HG03103 (cell line): ENCODE measurements at regions not wholly inside any gene's neighbourhood (a gene's known extent, or its start where the extent isn't known, plus 50 kb on each side); places are given as distances from the start of the nearest gene placed in this dataset.

Experiments used
- ATAC-seq: cut with Tn5 transposase; IDR thresholded peaks from one replicate; pipeline ENCODE4 v1.9.1; 2021; ENCODE audit warnings: low read depth; ENCODE audit not compliant: unreplicated experiment

DNA sequence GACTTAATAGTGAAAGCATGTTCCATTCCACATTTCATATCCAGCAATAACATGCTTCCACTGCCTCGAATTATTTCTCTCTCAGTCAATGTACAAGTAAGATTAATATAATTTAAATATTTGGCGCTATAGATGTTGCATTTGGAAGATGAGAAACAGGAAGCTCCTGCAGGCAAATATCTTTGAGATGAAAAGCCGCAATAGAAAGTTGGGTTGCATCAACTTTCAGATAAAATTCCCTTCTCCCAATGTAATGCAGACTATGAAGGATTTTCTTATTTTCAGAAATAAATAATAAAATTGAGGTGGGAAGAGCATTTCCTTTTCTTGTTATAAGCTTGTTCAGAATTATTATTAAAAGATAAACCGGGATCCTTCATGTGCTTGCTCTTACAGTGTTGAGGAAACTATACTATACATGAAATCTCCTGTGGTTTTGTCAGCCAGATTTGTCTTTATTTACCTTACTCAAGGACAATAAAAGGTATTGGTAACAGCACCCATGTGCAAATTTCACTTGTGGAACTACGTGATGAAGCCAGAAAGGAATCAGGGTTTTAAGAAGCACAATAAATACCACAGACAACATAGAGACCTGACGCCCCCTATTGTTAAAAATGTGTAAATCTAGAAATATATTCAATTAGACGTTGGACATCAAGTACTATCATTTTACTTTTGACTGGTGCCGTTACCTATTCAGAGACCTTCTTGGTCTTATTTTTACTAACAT, 307.0 kb downstream of the ARPP21 start:
- no peak for ATAC-seq

DNA sequence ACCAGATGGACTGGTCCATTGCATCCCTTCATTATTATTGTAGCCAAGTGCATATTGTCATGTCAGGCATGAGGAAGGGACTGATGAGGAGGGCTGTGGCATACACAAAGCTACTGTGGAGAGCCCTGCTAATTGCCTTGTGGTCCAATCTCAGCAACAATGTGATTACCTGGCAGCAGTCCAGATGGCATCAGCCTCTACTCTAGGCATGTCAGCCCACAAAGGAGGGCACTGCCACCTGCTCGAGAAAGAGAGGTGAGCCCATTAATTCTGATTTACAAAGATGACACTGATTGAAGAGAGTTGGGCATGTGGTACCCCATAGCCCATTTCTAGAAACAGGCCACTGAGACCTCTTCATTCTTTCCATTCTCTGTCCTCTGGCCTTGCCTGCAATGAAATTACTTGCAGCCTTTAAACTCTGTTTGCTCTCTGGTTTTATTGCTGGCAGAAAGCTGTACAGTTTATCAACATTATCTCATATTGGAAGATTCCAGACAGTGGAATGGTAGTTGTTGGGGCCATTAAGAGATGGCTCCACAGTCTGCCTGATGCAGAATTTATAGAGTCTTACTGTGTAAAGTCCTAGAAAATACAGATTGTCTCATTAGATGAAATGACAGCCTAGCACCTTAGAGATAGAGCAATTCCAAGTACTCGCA, 307.7 kb downstream of the ARPP21 start:
- ATAC-seq, result no peak

DNA sequence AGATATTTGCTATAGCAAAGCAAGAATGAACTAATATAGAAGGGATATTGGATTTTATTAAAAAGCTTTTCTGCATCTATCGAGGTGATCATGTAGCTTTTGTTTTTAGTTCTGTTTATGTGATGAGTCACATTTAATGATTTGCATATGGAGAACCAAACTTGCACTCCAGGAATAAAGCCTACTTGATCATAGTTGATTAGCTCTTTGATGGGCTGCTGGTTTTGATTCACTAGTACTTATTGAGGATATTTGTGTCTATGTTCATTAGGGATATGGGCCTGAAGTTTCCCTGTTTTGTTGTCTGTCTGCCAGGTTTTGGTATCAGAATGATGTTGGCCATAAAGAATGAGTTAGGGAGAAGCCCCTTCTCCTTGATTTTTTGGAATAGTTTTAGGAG, 310.7 kb downstream of the ARPP21 start:
- ATAC-seq, result no peak

DNA sequence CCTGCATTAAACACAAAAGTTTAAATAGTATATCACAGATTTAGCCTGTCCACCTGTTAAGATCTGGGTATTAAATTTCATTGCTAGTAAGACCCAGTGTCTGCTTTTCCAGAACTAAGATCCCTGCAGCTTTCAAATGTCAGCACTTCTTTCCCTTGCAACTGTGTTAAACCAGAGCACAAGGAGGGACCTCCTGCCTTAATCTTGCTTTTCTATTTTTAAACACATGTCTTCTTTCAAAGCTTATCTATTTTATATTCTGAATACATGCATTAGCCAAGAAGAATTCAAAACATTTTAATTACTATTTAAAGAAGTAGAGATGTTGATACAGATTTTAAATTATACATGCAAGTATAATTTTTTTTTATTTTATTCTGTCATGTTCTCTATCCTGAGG, 315.1 kb downstream of the ARPP21 start:
- ATAC-seq, result no peak

DNA sequence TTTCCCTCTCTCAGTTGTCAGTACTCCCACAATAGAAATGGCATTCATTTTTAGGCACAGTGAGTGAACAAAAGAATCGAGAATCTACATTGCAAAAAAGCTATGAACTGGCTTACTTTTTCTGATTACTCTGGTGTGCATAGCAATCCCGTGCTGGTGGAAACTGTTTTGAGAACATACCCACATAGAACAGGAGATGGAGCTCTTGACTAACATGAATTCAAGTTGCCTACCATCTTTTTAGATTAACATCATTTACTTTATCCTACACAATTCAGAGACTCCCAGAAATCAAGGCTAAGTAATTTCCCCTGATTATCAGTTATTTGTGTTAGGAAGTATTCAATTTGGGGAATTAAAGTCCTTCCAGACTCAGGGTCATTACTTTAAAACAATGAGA, 326.6 kb downstream of the ARPP21 start:
- ATAC-seq, result no peak

DNA sequence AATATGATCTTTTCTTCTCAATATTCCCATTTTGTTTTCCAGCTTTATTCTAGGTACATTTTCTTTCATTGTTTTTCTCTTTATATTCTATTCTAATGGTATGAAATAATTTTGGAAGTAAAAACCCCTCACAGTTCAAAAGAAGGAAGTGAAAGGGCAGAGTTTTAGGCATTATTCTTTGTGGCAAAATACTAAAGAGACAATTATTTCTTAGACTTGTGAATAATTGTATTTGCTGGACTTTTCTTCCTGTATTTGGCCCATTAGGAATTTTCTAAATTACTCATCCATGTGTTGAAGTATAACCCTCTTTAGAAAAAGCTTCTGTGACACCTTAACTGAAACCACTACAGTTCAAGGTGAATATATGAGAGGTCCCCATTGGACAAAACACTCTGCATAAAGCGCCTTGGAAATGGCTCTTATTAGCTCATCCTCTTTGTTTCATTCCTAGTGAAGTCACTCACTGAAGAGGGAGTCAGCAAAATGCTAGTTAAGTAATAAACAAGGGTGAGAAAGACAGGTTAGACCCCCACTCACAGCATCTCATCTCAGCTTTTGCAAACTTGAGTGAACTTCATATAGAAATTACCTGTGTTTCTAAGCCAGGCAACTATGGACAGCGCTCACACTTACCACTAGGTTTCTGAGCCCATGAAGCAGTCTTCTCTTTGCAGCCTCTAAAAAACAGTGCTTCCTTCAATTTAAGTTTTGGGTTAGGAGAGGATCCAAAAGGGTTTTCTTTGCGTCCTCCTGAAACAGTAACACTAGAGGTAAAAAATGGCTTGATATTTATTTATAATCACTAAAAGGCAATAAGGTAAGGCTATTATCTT, 327.5 kb downstream of the ARPP21 start:
- ATAC-seq, result no peak

DNA sequence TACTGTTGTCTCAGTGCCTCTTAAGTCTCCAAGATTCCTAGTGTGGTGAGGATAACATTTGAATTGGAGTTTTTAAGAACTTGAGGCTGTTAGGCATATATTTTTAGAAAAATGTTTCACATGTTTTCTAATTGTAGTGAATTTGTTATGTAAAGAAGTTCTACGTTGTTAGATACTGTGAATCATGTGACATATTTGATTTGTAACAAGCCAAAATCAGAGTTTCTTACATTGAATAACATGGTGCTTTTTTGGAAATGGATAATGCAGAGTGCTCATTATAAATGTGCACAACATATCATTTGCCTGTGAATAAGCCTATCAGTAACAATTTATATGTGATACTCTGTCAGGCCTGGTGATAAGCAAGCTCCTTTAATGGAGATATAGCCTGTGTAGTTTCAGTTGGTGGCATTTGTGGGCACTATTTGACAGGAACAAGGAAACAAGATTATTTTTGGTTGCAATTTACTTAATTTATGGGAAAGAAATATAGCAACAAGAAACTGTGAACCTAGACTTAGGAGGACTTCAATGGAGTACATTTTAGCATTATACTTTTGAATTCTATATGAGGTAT, 328.8 kb downstream of the ARPP21 start:
- ATAC-seq, result no peak

DNA sequence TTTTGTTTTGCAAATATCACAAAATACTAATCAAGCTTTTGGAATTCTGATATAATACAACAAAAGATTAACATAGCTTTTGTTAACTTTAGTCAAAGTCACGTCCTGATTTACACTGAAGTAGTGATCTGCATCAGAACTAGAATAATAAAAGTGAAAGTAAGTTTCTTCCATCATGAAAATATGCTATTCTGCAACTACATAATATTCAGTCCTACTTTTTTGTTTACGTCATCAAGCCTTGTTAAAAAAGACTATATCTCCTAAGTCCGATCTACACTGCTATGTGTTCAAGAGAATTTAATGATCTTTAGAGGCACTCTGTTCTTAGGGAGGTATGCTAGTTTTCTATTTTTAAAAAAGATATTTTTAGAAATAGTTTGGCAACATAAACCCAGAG, 330.1 kb downstream of the ARPP21 start:
- no peak for ATAC-seq

DNA sequence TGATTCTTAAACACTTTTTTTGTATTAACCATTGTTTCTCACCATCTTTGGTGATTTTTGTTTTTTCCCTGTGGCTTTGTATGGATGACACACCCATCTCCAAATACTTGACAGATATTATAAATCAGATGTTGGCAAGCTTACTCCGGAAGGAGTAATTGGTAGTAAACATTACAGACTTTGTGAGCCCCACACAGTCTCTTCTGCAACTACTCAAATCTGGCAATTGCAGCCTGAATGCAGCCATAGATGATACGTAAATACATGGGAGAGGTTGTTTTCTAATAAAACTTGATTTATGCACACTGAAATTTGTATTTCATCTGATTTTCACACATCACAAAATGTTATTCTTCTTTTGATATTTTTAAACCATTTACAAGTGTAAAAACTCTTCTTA, 331.5 kb downstream of the ARPP21 start:
- no peak for ATAC-seq

DNA sequence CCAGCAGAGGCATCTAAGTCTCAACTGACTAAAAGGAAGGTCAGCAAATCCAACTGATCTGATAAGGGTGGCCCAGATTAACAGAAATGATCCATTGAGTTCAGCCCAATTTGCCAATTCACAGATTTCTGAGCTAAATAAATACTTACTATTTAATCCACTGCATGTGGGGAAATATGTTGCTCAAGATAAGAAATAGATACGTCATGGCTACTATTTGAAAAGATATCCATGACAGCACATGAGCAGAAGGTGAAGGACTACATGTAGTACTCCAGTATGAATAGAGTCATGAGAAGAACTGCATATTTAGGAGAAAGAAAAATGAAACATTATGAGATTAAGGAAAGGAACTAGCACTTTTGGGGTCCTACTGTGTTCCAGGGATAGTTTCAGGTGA, 332.4 kb downstream of the ARPP21 start:
- ATAC-seq, result no peak

DNA sequence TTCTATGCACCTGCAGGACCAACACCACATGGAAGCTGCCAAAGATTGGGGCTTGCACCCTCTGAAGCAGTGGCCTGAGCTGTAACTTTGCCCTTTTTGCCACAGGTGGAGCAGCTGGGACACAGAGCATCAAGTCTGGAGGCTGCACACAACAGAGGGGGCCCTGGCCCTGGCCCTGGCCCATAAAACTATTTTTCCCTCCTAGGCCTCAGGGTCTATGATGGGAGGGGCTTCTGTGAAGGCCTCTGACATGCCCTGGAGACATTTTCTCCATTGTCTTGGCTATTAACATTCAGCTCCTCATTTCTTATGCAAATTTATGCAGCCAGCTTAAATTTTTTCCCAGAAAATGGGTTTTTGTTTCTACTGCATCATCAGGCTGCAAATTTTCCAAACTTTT, 335.5 kb downstream of the ARPP21 start:
- ATAC-seq, result no peak

DNA sequence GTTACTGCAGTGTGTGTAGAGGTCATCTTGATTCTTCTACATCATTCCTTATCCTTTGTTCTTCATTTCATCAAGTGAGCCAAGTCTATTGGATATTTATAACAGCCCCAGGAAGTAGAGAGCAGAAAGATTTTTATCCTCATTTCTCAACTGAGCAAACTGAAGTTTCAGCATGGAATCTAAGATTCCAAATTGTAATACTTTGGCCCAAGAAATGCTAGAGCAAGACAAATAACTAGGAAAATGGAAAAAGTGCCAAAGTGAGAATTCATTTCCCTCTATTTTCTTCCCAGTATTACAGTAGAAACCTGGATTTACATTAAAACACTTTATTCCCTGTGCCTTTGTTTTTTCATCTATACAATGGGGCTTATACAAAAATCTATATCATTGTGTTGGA, 346.8 kb downstream of the ARPP21 start:
- ATAC-seq, result no peak

DNA sequence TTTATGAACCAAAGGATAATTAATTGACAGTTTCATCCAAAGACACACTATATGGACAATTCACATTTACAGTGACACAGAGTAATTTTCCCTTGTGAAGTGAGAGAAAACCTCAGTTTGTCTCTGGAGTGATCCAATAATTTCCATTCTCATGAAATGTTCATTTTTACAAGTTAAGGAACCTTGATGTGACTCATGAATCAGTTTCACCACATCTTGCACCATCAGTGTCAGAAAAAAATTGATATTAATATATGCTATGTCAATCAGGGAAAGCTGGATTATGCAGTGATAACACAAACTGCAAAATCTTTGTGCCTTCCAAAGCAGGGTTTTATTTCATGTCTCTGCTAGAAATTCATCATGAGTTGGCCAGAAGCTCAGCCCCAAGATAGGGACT, 348.1 kb downstream of the ARPP21 start:
- ATAC-seq, result no peak

DNA sequence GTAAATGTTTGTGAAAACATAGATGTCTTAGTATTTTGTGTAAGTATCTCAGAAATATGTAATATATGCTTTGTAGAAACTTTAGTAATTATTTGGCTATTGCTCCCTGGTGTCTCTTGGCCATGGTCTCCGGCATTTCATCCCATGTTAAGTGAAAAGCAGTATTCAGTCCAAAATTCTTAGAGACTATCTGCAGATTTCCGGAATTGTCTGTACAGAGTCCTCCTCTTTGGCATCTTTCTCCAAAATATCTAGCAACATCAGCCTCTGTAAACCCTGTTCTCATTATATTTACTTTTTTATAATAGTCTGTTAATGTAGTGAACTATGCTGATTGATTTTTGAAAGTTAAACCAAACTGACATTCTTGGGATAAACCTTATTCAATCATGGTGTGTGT, 352.7 kb downstream of the ARPP21 start:
- no peak for ATAC-seq

DNA sequence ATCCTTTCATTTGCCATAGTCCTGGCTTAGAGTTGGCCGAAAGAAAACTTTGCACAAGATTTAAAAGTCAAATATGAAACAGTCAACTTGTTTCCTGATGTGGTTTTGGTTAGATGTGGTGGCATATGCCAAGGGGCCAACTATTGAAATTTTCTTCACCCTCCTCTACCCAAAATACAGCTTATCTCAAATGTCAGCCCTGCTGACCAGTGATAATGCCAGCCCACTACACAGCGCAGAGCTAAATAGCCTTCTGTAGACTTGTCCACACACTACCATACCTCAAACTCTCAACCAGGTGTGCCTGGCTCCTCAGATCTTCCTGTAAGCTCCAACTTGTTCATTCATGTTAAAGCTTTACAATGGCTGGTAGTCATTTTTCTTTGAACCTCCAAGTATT, 368.5 kb upstream of the STAC start:
- no peak for ATAC-seq

DNA sequence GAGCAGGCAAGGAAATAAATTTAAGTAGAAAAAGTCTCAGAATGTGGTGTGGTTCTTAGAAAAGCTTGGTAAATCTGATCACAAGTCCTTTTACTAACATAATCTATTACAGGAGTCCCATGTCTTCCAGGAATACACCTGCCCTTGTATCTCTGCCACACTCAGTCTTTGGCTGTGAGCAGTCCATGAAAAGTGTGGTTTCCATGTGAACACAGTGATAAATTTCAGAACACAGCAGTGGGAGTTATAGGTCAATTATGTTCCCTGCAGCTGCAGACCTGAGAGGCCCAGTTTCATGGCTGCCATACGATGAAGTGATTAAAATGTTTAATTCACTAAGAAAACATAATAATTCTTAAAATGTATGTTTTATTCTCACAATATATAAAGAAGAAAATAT, 366.9 kb upstream of the STAC start:
- ATAC-seq, result no peak

DNA sequence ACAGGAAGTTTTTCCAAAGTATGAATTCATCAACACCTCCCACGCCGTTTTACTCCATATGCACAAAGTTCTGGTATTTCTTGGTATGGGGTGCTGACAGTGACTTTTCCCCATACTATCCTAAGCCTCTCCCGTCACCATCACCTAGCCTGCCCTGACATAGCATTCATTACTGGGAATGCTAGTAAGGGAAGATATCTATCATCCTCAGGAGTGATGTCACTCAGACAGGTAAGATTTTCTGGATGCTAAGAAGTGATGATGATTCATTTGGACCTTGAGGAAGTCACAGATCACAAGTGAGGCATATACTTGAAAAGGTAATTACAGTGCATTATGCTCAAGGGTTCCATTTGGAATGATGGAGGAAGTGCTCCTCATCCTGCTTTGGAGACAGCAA, 355.1 kb upstream of the STAC start:
- ATAC-seq, result no peak

DNA sequence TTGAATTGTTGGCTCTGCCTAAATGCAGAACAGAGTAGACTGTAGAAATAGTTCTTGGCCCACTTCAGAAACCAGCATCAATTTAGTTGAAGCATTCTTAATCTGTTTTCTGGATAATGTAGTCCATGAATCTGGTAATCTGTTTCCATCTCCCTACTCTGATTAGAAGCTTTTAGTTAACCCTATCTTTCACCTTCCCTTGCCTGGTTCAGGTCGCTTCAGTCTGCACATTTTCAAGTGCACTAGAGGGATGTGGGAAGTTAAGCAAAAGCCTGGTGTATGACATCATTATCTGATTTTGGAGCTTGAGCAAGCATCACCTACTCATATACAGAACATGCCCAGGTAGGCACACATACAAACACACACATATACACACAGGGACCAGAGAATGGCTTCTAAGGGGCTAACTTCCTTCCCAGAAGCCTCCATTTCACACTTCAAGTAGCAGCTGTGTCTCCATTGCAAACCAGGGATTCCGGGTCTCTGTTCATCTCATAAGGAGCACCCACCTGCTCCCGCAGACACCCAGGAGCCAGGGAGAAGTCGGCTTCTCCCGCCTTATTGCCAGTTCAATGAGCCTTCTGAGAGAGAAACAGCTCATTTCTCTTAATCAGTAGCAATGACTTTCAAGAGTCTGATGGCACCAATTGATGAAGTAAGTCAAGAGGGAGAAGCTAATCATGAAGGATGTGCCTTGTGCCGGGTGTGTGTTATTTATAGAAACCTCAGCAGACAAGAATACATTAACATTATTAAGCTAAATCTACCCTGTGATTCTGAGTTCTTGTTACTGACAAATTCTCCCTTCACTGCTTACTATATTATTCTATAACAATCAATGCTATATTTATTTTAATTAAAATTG, 347.9 kb upstream of the STAC start:
- no peak for ATAC-seq

DNA sequence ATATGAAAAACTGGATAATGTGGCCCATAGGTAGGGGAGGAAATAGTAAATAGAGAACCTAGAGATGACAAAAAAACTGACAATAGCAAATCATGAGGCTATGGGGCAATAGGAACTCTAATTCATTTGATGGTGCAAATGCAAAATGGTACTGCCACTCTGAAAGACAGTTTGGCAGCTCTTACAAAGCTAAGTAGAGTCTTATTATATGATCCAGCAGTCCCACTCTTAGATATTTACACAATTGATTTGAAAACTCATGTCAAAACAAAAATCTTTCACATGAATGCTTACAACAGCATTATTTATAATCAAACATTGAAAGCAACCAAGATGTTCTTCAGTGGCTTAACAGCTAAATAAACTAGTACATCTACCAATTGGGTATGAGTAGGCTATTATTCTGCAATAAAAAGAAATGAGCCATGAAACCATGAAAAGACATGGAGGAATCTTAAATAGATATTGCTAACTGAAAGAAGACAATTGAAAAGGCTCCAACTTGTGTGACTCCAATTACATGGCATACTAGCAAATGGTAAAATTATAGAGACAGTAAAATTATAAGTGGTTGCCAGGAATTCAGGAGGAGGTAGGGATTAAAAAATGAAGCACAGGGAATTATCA, 321.8 kb upstream of the STAC start:
- ATAC-seq, result no peak

DNA sequence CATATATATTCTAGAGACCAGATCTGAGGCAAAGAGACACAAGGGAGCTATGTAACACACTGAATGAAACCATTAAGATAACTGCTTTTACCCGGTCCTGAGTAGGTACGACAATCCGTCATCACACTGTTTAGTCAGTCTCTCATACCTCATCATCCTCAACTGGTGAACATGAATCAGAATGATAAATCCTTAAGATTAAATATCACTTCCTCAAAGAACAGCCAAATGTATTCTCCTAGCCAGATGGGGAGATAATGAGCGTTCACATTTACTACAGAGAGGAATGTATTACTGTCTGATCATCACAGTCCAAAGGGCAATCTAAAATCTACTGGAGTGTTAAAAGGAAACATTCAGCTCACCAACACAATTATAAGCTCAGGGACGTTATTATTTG, 319.4 kb upstream of the STAC start:
- ATAC-seq, result no peak
